SK-N-SH (cell line): ENCODE measurements at regions not wholly inside any gene's neighbourhood (a gene's known extent, or its start where the extent isn't known, plus 50 kb on each side); places are given as distances from the start of the nearest gene placed in this dataset.

Experiments
- CTCF ChIA-PET: fragments of 300-600, 350-600 bp; formaldehyde crosslinking; extraction: SDS; loops from one replicate; lab custom pipeline; 2021; lab: Yijun Ruan, JAX
- POLR2A ChIA-PET: fragments of 350-600 bp; sonication (Branson Sonifier 250); formaldehyde crosslinking; extraction: SDS; loops from one replicate; lab custom pipeline; 2020; ENCODE audit warnings: antibody characterized with exemption, inconsistent platforms; lab: Yijun Ruan, JAX
- DNase-seq: peaks from one replicate; pipeline ENCODE4 v3.0.0; 2012
- H2AFZ ChIP-seq: fragments of 200-600 bp; sonication (generic); 2 replicates; pipeline ENCODE4 v1.8.1; 2016; ENCODE audit warnings: antibody characterized with exemption, mild to moderate bottlenecking, low read depth
- H3F3A ChIP-seq: fragments of 200-600 bp; sonication (generic); replicated peaks from 2 replicates; pipeline ENCODE3; 2016; ENCODE audit warnings: antibody characterized with exemption, mild to moderate bottlenecking; ENCODE audit not compliant: insufficient read depth
- H3K27ac ChIP-seq, 2 experiments: fragments of 200-500 bp in 1 of 2; fragments of 200-600 bp in 1 of 2; sonication (Bioruptor generic) in 1 of 2; sonication (generic), shearing (Covaris generic) in 1 of 2; 2 replicates each; pipeline versions ENCODE4 v1.5.1 to v1.6.1; 2014 to 2016; ENCODE audit warnings: low read depth in 2 of 2, inconsistent platforms in 1 of 2, low read length in 1 of 2, mild to moderate bottlenecking in 1 of 2, mixed read lengths in 1 of 2
- H3K27me3 ChIP-seq: fragments of 200-600 bp; sonication (generic), shearing (Covaris generic); 2 replicates; pipeline ENCODE4 v1.6.1; 2016; ENCODE audit warnings: mixed run types; ENCODE audit not compliant: insufficient read depth
- H3K36me3 ChIP-seq, 2 experiments: fragments of 200-500 bp in 1 of 2; fragments of 200-600 bp in 1 of 2; sonication (Bioruptor generic) in 1 of 2; sonication (generic) in 1 of 2; replicated peaks in 1 of 2; 2 replicates each; pipeline versions ENCODE3 to v1.5.1; 2014 to 2016; ENCODE audit warnings: low read length in 1 of 2, mild to moderate bottlenecking in 1 of 2; ENCODE audit not compliant: insufficient read depth in 2 of 2, control insufficient read depth in 1 of 2
- H3K4me1 ChIP-seq, 2 experiments: fragments of 200-500 bp in 1 of 2; fragments of 200-600 bp in 1 of 2; sonication (Bioruptor generic) in 1 of 2; sonication (generic), shearing (Covaris generic) in 1 of 2; 2 replicates each; pipeline versions ENCODE4 v1.5.1 to v1.6.1; 2014 to 2016; ENCODE audit warnings: low read depth in 1 of 2, low read length in 1 of 2, mixed run types in 1 of 2; ENCODE audit not compliant: insufficient read depth in 2 of 2, control insufficient read depth in 1 of 2
- H3K4me2 ChIP-seq: fragments of 200-600 bp; sonication (generic), shearing (Covaris generic); 2 replicates; pipeline ENCODE4 v1.6.1; 2017; ENCODE audit warnings: mixed run types
- H3K4me3 ChIP-seq, 2 experiments: fragments of 200-500 bp in 1 of 2; fragments of 200-600 bp in 1 of 2; sonication (Bioruptor generic) in 1 of 2; sonication (generic), shearing (Covaris generic) in 1 of 2; 2 replicates each; pipeline versions ENCODE4 v1.5.1 to v1.8.1; 2014 to 2016; ENCODE audit warnings: low read depth in 2 of 2, inconsistent platforms in 1 of 2, low read length in 1 of 2, mild to moderate bottlenecking in 1 of 2, mixed read lengths in 1 of 2, moderate library complexity in 1 of 2
- H3K79me2 ChIP-seq: fragments of 200-600 bp; sonication (generic); 2 replicates; pipeline ENCODE4 v1.8.1; 2017; ENCODE audit warnings: mild to moderate bottlenecking; ENCODE audit not compliant: insufficient read depth
- H3K9ac ChIP-seq: fragments of 200-600 bp; sonication (generic); 2 replicates; pipeline ENCODE4 v1.6.1; 2017; ENCODE audit warnings: mixed run types
- H3K9me2 ChIP-seq: fragments of 200-600 bp; sonication (generic); 2 replicates; pipeline ENCODE4 v1.6.1; 2017; ENCODE audit warnings: mixed run types
- H3K9me3 ChIP-seq: fragments of 200-600 bp; sonication (generic); 2 replicates; pipeline ENCODE4 v1.6.1; 2017; ENCODE audit warnings: mixed run types, mild to moderate bottlenecking, moderate library complexity
- H4K20me1 ChIP-seq: fragments of 200-600 bp; sonication (generic); 2 replicates; pipeline ENCODE4 v1.6.1; 2017; ENCODE audit warnings: mild to moderate bottlenecking, mixed run types; ENCODE audit not compliant: insufficient read depth
- ELF1 ChIP-seq: IDR thresholded peaks from 2 replicates; pipeline ENCODE4 v1.4.0; 2012
- EP300 ChIP-seq, 2 experiments: IDR thresholded peaks; 2 replicates each; pipeline versions ENCODE4 v1.4.0 to v1.6.1; 2012; ENCODE audit warnings: borderline replicate concordance in 1 of 2, low read depth in 1 of 2, low read length in 1 of 2
- FOSL2 ChIP-seq: IDR thresholded peaks from 2 replicates; pipeline ENCODE4 v1.4.0; 2012; ENCODE audit warnings: low read depth, mild to moderate bottlenecking, moderate library complexity, borderline replicate concordance
- MAX ChIP-seq: IDR thresholded peaks from 2 replicates; pipeline ENCODE4 v1.4.0; 2012; ENCODE audit warnings: low read depth
- NFIC ChIP-seq: IDR thresholded peaks from 2 replicates; pipeline ENCODE4 v1.4.0; 2012; ENCODE audit warnings: borderline replicate concordance
- PBX3 ChIP-seq: IDR thresholded peaks from 2 replicates; pipeline ENCODE4; 2012
- POLR2AphosphoS5 ChIP-seq: IDR thresholded peaks from 2 replicates; pipeline ENCODE4 v1.6.1; 2012; ENCODE audit warnings: low read depth, low read length
- RAD21 ChIP-seq: IDR thresholded peaks from 2 replicates; pipeline ENCODE4 v1.6.1; 2012; ENCODE audit warnings: mild to moderate bottlenecking, low read length
- SIN3A ChIP-seq: IDR thresholded peaks from 2 replicates; pipeline ENCODE4 v1.6.1; 2012; ENCODE audit warnings: low read depth, mild to moderate bottlenecking, low read length, moderate library complexity, borderline replicate concordance
- SMC3 ChIP-seq: IDR thresholded peaks from 2 replicates; pipeline ENCODE4 v1.6.1; 2012; ENCODE audit warnings: low read depth, low read length, improper control_type of control experiment
- USF2 ChIP-seq: fragments of 150-350 bp; IDR thresholded peaks from 2 replicates; pipeline ENCODE4 v1.6.1; 2017; ENCODE audit warnings: antibody characterized with exemption, low read length, low read depth, borderline replicate concordance
- YY1 ChIP-seq: IDR thresholded peaks from 2 replicates; pipeline ENCODE4 v1.4.0; 2012; ENCODE audit warnings: low read depth, mild to moderate bottlenecking
- ZBTB33 ChIP-seq: IDR thresholded peaks from 2 replicates; pipeline ENCODE4 v1.4.0; 2012; ENCODE audit warnings: low read depth, borderline replicate concordance
- WGBS: methylation state at CpG from one replicate; pipeline ENCODE4 v1.1.6; 2017; ENCODE audit warnings: low lambda C conversion rate; 5-methylcytosine and 5-hydroxymethylcytosine counted together

- no peak overlapping the region for H3K9ac ChIP-seq
- no peaks in the 10 kb centered on the region for H3K9me2 ChIP-seq
- ChIA-PET POLR2A (no interaction called here), CTCF (no interaction called here)
- no peaks in the 10 kb centered on the region for H3K4me1 ChIP-seq
- H3K4me2 ChIP-seq: no peak overlapping the region
- no peak overlapping the region for H3K27ac ChIP-seq
- H3K36me3 ChIP-seq: no peaks in the 10 kb centered on the region
- H2AFZ ChIP-seq: no peak overlapping the region
- no peaks in the 10 kb centered on the region for H3F3A ChIP-seq
- 12% methylated on average over 4 of the region's 4 CpGs for WGBS
- H3K9me3 ChIP-seq: no peaks in the 10 kb centered on the region
- no peaks in the 10 kb centered on the region for H3K27me3 ChIP-seq
- no peak for DNase-seq
- H3K4me3 ChIP-seq: no peak overlapping the region
- no peaks in the 10 kb centered on the region for H4K20me1 ChIP-seq
- no peak for TF ChIP-seq EP300 (IDR thresholded peaks at IDR 0.05; ENCODE audit: borderline replicate concordance in 1 of 2, low read depth in 1 of 2, low read length in 1 of 2)
- TF ChIP-seq SMC3: no peak
- TF ChIP-seq ZBTB33: no peak
- TF ChIP-seq ELF1: no peak
- no peak for TF ChIP-seq POLR2AphosphoS5
- no peak for TF ChIP-seq YY1
- TF ChIP-seq RAD21: no peak
- TF ChIP-seq MAX: no peak
- TF ChIP-seq USF2: no peak
- no peak for TF ChIP-seq NFIC
- no peaks in the 10 kb centered on the region for H3K79me2 ChIP-seq
Observed at GRCh38 chr6:49151957-49152356, 311.1 kb downstream of the MMUT start.

- DNase-seq: no peak
- CTCF ChIA-PET: no interaction called here
Observed at GRCh38 chr6:49151461-49151860, 311.6 kb downstream of the MMUT start.

More at GRCh38 chr6:49151461-49151860, 311.6 kb downstream of the MMUT start:
- POLR2A ChIA-PET: no interaction called here
- no peaks in the 10 kb centered on the region for H3K79me2 ChIP-seq
- H3K9me3 ChIP-seq: no peaks in the 10 kb centered on the region
- no peak overlapping the region for H3K4me3 ChIP-seq
- H3K9ac ChIP-seq: no peak overlapping the region
- H3F3A ChIP-seq: no peaks in the 10 kb centered on the region
- H3K27me3 ChIP-seq: no peaks in the 10 kb centered on the region
- H4K20me1 ChIP-seq: no peaks in the 10 kb centered on the region
- H3K27ac ChIP-seq: no peak overlapping the region
- no peak overlapping the region for H2AFZ ChIP-seq
- H3K36me3 ChIP-seq: no peaks in the 10 kb centered on the region
- no peaks in the 10 kb centered on the region for H3K4me1 ChIP-seq
- TF ChIP-seq SIN3A (no peak), PBX3 (no peak), USF2 (no peak), FOSL2 (no peak)
- no peaks in the 10 kb centered on the region for H3K9me2 ChIP-seq
- no peak overlapping the region for H3K4me2 ChIP-seq
- WGBS: 2% methylated on average over 3 of the region's 3 CpGs
